RCC 7860 (cell line): ENCODE measurements at regions not wholly inside any gene's neighbourhood (a gene's known extent, or its start where the extent isn't known, plus 50 kb on each side); places are given as distances from the start of the nearest gene placed in this dataset.
A peak's percentile ranks its signal among the peaks of the same experiment; 100 is the strongest.
"Not testable (repeated sequence)": the region's sequence is repeated elsewhere in the genome, so short reads cannot be mapped to it uniquely, and the experiment has no call there.

ENCODE experiments used
- DNase-seq: peaks from one replicate; pipeline ENCODE4 v3.0.0-alpha.2; 2015; ENCODE audit warnings: low spot score
- FAIRE-seq: peaks from 2 replicates; lab custom pipeline; 2012; peaks lifted over from hg19 to GRCh38; lab: Jason Lieb, UNC

DNA sequence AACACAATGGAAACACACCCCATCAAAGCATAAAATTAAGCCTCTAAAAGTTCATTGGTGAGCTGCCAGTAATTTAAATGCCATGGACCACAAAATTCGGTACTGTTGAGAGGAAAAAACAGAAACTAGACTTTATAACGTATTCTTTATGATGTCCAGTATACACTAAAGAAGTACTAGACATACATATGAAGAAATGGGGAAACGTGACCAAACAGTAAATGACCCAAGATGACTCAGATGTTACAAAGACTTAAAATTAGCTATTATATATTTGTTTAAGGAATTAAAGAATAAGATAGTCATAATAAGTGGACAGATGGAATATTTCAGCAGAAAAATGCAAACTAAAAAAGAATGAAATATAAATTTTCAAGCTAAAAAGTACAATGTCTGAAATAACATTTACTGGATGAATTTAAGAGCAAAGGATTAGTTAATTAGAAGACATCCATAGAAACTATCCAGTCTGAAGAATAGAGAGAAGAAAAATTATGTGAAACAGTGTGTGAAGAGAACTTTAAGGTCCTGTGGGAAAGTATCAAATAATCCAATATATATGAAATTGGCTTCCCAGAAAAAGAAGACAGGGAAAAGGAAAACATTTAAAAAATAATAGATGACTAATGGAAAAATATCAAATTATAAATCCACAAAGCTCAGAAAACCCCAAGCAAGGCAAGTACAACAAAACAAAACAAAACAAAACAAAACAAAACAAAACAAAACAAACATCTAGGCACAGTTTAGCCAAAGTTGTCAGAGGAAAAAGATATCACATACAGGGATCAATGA lies 69.4 kb downstream of the SAMD9 start:
- DNase-seq (no peak), FAIRE-seq (peak; percentile 14)

DNA sequence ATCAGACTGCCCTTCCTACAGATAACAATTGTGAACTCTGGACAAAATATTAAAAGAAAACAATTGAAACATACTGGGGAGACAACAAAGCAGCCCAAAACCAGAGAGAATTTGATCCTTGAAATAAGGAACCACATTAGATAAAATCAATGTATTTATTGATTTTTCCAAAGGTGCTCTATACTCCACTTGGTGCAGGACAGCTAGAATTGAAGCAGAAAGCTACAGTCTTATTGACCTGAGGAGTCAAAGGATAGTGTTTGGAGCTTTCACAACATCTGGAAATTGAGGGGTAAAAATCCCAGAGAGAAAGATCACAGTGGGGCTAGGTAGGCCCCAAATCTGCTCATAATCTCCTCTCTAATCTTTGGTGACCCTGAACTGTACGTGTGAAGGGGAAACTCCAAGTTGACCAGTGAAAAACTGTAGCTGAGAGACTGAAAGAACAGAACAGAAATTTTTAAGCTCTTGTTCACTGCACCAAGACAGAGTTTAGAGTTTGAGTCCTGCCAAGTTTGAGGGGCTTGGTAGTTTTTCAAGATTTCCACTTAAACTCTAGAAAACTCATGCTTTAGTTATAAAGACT lies 70.2 kb downstream of the SAMD9 start:
- no peak for FAIRE-seq
- DNase-seq: no peak

DNA sequence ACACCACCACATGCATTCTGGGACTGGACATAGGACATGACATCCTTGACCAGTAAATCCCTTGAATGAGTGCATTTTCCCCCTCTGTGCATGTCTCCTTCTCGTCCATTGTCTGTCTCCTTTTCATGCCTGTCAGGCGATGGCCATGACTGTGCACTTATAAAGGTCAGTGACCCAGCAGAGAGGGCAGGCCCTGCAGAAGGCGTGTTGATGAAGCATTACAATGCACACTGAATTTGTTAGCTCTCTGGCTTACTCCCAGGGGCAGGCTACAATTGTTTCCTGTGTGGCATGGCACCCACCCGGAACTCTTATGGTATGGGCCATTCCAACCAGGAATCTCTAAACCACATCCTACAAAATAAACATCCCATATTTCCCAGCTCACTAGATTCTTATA lies 71.1 kb downstream of the SAMD9 start:
- FAIRE-seq (no peak), DNase-seq (peak; percentile 31)

DNA sequence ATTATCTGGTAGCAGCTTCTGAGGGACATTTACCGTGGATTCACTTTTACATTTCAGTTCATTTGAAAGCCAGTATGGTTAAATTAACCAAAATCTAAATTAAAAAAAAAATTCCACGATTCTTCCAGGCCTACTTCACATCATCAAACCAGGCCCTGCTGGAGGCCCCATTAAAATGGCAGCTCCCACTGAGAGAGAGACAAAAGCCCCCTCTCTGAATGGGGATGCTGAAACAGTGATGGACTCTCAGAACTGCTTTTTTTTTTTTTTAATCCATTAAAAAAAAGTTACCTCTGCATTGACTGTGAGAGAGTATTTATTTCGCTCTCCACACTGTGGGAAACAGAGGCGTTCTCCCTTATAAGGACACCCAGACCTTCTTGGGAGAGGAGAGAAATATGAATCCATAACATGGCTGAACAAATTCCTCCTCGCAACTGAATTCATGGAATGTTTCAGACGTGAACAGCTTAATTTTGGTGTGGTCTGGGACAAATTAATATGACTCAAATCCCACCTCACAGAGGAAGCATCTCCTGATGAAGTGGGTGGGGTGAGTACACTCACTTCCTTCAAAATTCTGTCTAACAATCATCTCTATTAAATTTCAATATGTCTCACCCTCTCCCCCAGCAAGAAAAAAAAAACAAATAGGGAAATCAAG lies 73.5 kb downstream of the SAMD9 start:
- FAIRE-seq: no peak
- no peak for DNase-seq

DNA sequence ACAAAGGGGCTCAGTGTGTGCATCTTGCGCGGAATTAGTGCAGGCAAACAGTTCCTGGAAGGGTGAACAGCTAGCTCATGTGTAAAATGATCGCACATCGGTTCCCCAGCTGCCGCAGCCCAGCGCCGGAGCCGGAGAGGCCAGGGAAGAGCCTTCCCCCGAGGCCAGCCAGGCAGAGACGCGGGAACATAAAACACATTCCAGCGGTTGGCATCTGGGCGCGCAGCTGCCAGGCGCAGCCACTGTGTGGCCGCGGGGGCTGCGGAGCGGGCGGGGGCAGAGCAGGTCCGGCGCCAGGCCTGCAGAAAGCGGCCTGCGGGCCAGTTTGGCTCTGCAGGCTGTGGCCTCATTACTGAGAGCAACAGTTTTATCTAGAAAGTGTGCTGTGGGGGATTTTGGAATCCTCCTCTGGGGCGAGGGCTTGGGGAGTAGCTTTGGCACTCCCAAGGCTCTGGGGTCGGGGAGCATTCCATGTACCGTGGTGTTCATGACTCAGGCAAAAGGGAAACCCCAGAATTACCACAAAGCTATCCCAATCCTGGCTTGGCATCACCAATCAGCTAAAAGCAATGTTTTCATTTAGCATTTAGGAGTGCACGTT lies 74.3 kb downstream of the SAMD9 start:
- FAIRE-seq: no peak
- no peak for DNase-seq

DNA sequence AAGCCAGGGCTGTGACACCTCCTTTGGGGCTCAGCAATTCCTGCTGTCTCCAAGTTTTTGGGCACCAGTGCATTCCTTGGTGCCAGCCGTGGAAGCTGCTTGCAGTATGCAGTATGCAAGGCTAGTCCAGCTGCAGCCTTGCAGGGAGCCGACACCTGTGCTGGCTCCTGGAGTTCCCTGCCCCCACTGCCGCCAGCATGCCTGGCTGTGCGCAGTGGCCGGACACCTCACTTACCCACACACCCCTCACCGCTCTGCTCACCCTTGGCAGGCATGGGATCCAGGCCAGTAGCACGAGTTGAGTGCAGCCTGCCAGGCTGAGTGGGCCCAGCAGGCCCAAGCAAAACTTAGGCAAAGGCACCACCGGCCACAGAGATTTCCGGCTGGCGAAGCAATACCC lies 77.4 kb downstream of the SAMD9 start:
- DNase-seq: no peak
- no peak for FAIRE-seq

DNA sequence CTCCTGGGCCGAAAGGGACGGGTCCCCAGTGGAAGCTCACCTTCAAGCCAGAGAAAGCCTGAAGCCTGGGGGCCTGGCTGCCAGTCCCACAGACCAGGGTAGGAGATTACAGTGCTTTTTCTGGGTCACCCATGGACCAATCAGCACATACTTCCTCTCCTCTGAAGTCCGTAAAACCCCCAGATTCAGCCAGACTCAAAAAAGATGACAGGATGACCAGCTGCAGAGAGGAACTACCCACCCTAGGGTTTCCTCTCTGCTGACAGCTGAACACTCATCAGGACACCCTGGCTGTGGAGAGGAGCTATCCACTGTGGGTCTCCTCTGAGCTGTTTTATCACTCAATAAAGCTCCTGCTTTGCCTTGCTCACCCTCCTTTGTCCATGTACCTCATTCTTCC lies 78.0 kb downstream of the SAMD9 start:
- FAIRE-seq (no peak), DNase-seq (no peak)

DNA sequence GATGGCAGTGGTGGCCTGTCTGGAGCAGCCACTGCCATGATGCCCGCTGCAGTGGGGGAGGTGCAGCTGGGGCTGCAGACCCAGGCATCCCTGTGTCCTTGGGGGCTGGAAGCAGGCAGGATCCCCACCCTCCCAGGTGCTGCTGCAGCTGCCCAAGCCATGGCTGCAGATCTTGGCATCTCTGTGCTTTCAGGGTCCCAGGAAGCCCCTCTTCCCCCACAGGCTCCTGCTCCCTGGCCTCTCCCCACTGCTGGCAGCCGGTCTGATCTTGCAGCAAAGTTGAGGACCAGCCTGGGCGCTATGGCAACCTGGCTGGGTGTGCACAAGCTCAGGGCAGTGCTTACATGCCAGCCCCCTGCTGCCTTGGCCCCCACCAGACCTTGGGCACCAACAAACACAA lies 78.5 kb downstream of the SAMD9 start:
- DNase-seq (no peak), FAIRE-seq (no peak)

DNA sequence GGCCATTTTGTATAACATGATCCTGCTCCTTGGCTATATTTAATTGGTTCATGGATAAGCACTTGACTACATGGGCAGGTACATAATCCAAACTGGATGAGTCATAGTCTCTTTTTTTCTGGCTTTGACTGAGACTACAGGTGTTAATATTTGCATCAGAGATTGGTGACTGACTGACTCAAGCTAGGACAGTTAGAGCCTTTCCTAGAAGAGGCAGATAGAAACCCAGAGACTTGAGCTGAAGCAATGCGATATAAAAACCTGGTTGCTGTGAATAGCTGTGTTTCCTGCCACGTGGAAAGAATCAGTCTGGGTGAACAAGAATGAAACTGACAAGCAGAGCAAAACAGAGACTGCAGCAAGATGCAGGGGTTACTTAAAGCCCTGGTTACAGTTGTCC lies 81.0 kb downstream of the SAMD9 start:
- no peak for DNase-seq
- no peak for FAIRE-seq

DNA sequence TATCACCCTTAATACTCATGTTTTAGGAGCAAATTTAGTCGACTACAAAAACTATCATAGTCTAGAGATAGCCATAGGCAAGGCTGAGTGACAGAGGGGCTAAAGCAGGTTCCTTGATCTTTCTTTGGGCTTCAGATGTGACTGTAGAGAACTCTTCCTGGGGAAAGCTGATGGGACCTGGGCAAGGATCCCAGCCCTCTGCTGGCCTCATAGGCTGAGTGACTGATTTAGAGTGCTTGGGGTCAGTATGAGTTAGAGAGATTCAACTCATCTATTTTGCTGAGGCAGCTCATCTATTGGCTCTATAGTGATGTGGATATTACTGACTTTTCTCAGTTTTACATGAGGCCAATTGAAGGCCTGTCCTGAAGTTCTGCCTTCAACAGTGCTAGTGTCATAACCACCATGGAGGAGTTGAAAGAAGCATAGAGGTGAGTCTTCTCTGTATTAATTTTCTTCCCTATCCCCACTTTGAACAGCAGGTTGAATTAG lies 81.6 kb downstream of the SAMD9 start:
- DNase-seq: no peak
- FAIRE-seq: no peak

DNA sequence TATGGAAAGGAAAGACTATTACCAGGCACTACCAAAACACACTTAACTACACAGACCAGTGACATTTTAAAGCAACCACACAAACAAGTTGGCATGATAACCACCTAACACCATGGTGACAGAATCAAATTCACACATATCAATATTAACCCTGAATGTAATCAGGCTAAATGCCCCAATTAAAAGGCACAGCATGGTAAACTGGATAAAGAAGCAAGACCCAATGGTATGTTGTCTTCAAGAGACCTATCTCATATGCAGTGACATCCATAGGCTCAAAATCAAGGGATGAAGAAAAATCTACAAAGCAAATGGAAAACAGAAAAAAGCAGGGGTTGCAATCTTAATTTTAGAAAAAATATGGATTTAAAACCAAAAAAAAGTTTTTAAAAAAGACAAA lies 86.0 kb downstream of the SAMD9 start:
- FAIRE-seq (no peak), DNase-seq (no peak)

DNA sequence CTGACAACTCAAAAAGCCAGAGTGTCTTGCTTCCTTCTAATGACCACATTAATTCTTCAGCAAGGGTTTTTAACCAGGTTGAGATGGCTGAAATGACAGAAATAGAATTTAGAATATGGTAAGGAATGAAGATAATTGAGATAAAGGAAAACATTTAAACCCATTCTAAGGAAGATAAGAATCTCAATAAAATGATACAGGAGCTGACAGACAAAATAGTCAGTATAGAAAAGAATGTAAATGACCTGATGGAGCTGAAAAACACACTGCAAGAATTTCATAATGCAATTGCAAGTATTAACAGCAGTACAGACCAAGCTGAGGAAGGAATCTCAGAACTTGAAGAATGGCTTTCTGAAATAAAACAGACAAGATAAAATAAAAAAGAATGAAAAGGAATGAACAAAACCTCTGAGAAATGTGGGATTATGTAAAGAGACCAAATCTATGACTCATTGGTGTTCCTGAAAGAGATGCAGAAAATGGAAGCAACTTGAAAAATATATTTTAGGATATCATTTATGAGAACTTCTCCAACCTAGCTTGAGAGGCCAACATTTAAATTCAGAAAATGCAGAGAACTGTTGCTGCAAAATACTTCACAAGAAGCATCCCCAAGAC lies 87.1 kb downstream of the SAMD9 start:
- FAIRE-seq: no peak
- no peak for DNase-seq

DNA sequence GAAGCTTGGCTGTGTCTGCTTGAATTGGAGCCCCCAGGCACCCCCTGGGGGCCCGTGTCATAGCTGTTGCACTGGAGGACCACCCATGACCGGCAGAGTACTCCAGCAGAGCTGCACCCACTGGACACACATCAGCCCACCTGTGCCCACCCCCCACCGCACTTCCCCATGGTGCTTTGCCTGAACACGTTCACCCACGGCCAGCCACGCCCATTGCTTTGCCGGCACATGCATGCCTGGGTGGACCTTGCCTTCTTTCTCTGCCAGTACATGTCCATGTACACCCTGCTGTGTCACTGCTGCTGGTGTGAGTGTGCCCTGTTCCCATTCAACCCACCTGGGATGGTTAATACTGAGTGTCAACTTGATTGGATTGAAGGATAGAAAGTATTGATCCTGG lies 88.7 kb downstream of the SAMD9 start:
- FAIRE-seq (no peak), DNase-seq (no peak)

DNA sequence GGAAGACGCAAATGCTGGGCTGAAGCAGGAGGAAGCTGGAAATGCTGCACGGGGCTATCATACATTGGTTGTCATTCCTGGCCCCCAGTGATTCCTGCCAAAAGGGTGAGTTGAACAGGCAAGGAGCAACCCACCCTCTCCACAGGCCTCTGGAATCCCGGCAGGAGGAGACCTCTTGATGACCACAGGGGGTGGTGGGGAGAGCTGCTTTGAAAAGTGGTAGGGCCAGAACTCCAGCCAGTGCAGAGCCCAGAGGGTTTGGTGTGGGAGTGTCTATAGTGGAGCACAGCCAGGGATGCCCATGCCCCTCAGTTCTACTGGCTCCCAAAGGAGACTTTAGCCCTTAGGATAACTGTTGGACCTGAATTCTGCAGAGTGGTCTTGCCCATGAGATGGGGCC lies 89.2 kb downstream of the SAMD9 start:
- FAIRE-seq: no peak
- DNase-seq: no peak

DNA sequence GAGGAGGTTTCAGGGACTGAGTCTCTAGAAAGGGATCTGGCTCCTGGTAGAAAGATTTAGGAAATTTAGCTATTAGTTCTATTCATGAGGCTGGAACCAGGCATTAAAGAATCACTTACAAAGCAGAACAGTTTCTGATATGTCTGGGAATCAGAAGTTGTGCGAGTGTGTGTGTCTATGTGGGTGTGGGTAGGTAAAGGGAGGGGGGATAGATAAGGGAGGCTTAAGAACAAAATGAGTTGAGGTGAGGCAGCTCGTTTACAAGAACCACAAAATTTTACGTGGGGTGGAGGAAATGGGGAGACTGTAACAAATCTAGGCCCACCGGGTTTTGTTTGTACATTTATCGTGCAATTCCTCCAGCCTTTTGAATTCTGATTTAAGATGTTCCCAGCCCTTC lies 90.7 kb downstream of the SAMD9 start:
- no peak for FAIRE-seq
- DNase-seq: no peak

DNA sequence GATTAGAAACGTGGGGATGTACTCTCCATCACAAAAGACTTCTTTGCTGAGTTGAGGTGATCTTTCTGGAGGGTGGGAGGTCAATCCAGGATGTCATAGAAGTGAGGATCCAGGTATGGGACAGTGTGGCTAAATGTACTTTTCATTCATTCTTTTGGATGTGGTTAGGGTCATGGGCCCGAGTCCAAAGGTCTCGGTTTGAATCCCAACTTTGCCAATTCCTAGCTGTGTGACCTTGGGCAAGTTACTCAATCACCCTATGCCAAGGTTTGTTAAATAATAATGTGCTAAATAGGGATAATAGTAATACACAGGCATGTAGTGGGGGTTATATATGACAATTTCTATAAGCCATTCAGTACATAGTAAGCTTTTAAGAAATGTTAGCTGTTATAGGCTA lies 91.4 kb downstream of the SAMD9 start:
- FAIRE-seq (no peak), DNase-seq (no peak)

DNA sequence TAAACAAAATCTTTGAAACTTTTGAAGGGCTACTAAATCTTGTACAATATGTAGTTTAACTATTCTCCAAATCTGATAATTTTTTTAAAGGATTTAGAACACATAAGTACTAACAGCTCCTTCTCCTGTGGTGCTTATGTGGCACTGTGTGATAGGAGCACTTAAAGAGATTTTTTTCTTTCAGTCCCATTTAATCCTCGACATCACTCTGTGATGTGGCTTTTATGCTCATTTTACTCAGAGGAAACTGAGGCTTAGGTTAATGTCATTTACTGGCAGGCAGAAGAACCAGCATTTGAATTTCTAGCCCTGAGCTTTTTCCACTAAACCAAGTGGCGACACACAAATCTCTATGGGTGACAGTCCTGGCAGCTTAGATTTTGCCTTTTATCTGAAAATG lies 92.4 kb downstream of the SAMD9 start:
- DNase-seq (no peak), FAIRE-seq (no peak)

DNA sequence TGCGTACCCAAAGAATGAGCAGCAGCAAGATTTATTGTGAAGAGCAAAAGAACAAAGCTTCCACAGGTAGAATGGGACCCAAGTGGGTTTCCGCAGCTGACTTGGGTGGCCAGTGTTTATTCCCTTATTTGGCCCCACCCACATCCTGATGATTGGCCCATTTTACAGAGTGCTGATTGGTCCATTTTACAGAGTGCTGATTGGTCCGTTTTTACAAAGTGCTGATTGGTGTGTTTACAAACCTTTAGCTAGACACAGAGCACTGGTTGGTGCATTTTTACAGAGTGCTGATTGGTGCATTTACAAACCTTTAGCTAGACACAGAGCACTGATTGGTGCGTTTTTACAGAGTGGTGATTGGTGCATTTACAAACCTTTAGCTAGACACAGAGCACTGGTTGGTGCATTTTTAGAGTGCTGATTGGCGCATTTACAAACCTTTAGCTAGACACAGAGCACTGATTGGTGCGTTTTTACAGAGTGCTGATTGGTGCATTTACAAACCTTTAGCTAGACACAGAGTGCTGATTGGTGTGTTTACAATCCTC lies 94.8 kb downstream of the SAMD9 start:
- FAIRE-seq, DNase-seq: not testable (repeated sequence)

DNA sequence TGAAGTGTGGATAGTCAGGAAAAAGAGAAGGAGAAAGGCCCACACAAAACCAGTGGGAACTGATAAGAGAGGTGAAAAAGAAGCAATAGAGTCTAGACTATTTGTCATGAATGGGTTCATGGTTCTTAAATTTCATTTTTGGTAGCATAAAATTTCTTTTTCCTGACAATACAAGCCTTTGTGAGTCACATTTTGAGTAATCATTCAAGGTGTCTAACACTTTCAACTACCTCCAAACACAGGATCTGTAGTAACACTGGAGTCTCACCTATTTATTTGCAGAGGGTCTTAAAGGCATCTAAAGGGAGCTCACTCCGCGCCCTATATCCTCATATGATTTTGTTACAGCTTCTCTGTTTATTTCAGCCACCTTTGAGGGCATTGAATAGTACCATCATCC lies 96.0 kb downstream of the SAMD9 start:
- DNase-seq (no peak), FAIRE-seq (no peak)

DNA sequence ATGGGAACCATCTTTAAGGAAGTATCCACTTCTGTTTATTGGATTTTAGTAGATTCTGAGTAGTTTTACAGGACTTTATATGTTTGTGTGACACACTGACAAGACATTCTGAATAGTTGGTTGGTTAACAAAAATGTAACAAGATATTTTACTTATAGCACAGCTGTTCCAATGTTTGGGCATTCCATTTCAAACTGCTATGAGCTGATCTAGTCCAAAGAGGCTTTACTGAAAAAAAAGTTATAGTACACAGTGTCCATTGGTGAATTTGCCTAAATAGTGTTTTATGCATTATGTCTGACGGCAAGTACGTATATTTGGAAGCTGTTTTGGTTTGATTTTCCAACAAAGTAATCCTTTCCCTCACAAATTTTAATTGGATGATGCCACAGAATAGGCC lies 99.1 kb downstream of the SAMD9 start:
- DNase-seq (no peak), FAIRE-seq (no peak)
